T-helper 9 cell (primary cell): ENCODE measurements at regions not wholly inside any gene's neighbourhood (a gene's known extent, or its start where the extent isn't known, plus 50 kb on each side); places are given as distances from the start of the nearest gene placed in this dataset.

ENCODE experiments used
- DNase-seq: peaks from one replicate; pipeline ENCODE4 v3.0.0-alpha.2; 2020

- no peak for DNase-seq
Observed at GRCh38 chr11:70575396-70576060, 177.2 kb downstream of the CTTN start.

- DNase-seq = no peak
Observed at GRCh38 chr11:70577258-70577603, 178.9 kb downstream of the CTTN start.

GRCh38 chr11:70577948-70578347, 179.6 kb downstream of the CTTN start:
- no peak for DNase-seq

- DNase-seq = no peak
Observed at GRCh38 chr11:70578371-70578770, 180.0 kb downstream of the CTTN start.

- no peak for DNase-seq
Observed at GRCh38 chr11:70578831-70579230, 180.5 kb downstream of the CTTN start.

- no peak for DNase-seq
Observed at GRCh38 chr11:70579316-70579955, 181.1 kb downstream of the CTTN start.

- DNase-seq = no peak
Observed at GRCh38 chr11:70580036-70580805, 181.9 kb downstream of the CTTN start.

GRCh38 chr11:70581991-70582885, 183.9 kb downstream of the CTTN start:
- DNase-seq = no peak

- DNase-seq = no peak
Observed at GRCh38 chr11:70582886-70583641, 184.7 kb downstream of the CTTN start.

GRCh38 chr11:70583781-70584218, 185.5 kb downstream of the CTTN start:
- DNase-seq = no peak

- no peak for DNase-seq
Observed at GRCh38 chr11:70584498-70585235, 186.3 kb downstream of the CTTN start.

- no peak for DNase-seq
Observed at GRCh38 chr11:70585236-70585545, 186.9 kb downstream of the CTTN start.

GRCh38 chr11:70586261-70587074, 188.1 kb downstream of the CTTN start:
- DNase-seq = no peak

GRCh38 chr11:70587075-70587389, 188.7 kb downstream of the CTTN start:
- DNase-seq = no peak

- DNase-seq = no peak
Observed at GRCh38 chr11:70590356-70590991, 192.1 kb downstream of the CTTN start.

- DNase-seq = no peak
Observed at GRCh38 chr11:70592641-70593165, 194.4 kb downstream of the CTTN start.

GRCh38 chr11:70593446-70593983, 195.2 kb downstream of the CTTN start:
- no peak for DNase-seq

GRCh38 chr11:70594031-70594430, 195.7 kb downstream of the CTTN start:
- no peak for DNase-seq

GRCh38 chr11:70594606-70595005, 196.3 kb downstream of the CTTN start:
- DNase-seq = no peak

- DNase-seq = no peak
Observed at GRCh38 chr11:70595016-70595415, 196.7 kb downstream of the CTTN start.
